Stimulated activated CD4-positive, alpha-beta T cell treated with anti-CD3 and anti-CD28 coated beads, Interleukin-12 subunit alpha, Interleukin-12 subunit beta, amount 100 ng/mL, for 24 hours (primary cell): ENCODE measurements at regions not wholly inside any gene's neighbourhood (a gene's known extent, or its start where the extent isn't known, plus 50 kb on each side); places are given as distances from the start of the nearest gene placed in this dataset.

Experiments
- DNase-seq, 2 experiments: peaks; one replicate each; pipeline ENCODE4 v3.0.0-alpha.2; 2020; ENCODE audit warnings: low read depth in 2 of 2

GRCh38 chr3:168583977-168584376 lies 488.3 kb upstream of the GOLIM4 start:
- DNase-seq, result no peak

GRCh38 chr3:168582503-168582902 lies 486.8 kb upstream of the GOLIM4 start:
- DNase-seq, result no peak

- no peak for DNase-seq
Observed at GRCh38 chr3:168581771-168582225, 486.1 kb upstream of the GOLIM4 start.

- no peak for DNase-seq
Observed at GRCh38 chr3:168579010-168579409, 483.3 kb upstream of the GOLIM4 start.

GRCh38 chr3:168575750-168576149 lies 480.0 kb upstream of the GOLIM4 start:
- no peak for DNase-seq

GRCh38 chr3:168574455-168575158 lies 478.9 kb upstream of the GOLIM4 start:
- no peak for DNase-seq

GRCh38 chr3:168570404-168571155 lies 474.9 kb upstream of the GOLIM4 start:
- no peak for DNase-seq

- no peak for DNase-seq
Observed at GRCh38 chr3:168558728-168559411, 463.1 kb upstream of the GOLIM4 start.

GRCh38 chr3:168552251-168552650 lies 456.5 kb upstream of the GOLIM4 start:
- no peak for DNase-seq

GRCh38 chr3:168548719-168549118 lies 453.0 kb upstream of the GOLIM4 start:
- no peak for DNase-seq

- DNase-seq, result no peak
Observed at GRCh38 chr3:168546707-168547106, 451.0 kb upstream of the GOLIM4 start.

- DNase-seq, result no peak
Observed at GRCh38 chr3:168545591-168545990, 449.9 kb upstream of the GOLIM4 start.

GRCh38 chr3:168544097-168544957 lies 448.6 kb upstream of the GOLIM4 start:
- no peak for DNase-seq

- DNase-seq, result no peak
Observed at GRCh38 chr3:168540726-168541125, 445.0 kb upstream of the GOLIM4 start.

GRCh38 chr3:168539909-168540308 lies 444.2 kb upstream of the GOLIM4 start:
- no peak for DNase-seq

GRCh38 chr3:168534761-168535160 lies 439.0 kb upstream of the GOLIM4 start:
- DNase-seq, result no peak

- DNase-seq, result no peak
Observed at GRCh38 chr3:168533600-168533999, 437.9 kb upstream of the GOLIM4 start.

GRCh38 chr3:168532135-168532534 lies 436.4 kb upstream of the GOLIM4 start:
- no peak for DNase-seq

- DNase-seq, result no peak
Observed at GRCh38 chr3:168531116-168531515, 435.4 kb upstream of the GOLIM4 start.

- DNase-seq, result no peak
Observed at GRCh38 chr3:168524129-168524528, 428.4 kb upstream of the GOLIM4 start.

- no peak for DNase-seq
Observed at GRCh38 chr3:168517249-168518071, 421.7 kb upstream of the GOLIM4 start.
